Heart left ventricle (tissue), 16 donors: ENCODE measurements at regions not wholly inside any gene's neighbourhood (a gene's known extent, or its start where the extent isn't known, plus 50 kb on each side); places are given as distances from the start of the nearest gene placed in this dataset.

Experiments
- ATAC-seq, 4 donors: fragments of 200-7000 bp; cut with Tn5 transposase; one replicate each; pipeline ENCODE4 v1.9.1; 2020 to 2022; ENCODE audit warnings: moderate library complexity in 4 of 4, mild to moderate bottlenecking in 3 of 4, moderate number of reproducible peaks in 1 of 4
- DNase-seq, 5 donors: peaks; one replicate each; pipeline ENCODE4 v3.0.0-alpha.2; 2020
- H3K27ac ChIP-seq, 12 donors: fragments of 200-600 bp; sonication (generic) in 4 of 12; one replicate each; pipeline versions ENCODE4 v1.5.0 to v1.8.0; 2016 to 2022; ENCODE audit warnings: mild to moderate bottlenecking in 2 of 12
- H3K27me3 ChIP-seq, 9 donors: fragments of 200-600 bp; sonication (generic) in 2 of 9; one replicate each; pipeline versions ENCODE4 v1.5.1 to v1.8.0; 2016 to 2022; ENCODE audit warnings: mild to moderate bottlenecking in 3 of 9
- H3K36me3 ChIP-seq, 9 donors: fragments of 200-600 bp; sonication (generic) in 2 of 9; one replicate each; pipeline versions ENCODE4 v1.5.0 to v1.8.0; 2018 to 2022; ENCODE audit warnings: mild to moderate bottlenecking in 2 of 9
- H3K4me1 ChIP-seq, 12 donors: fragments of 200-600 bp; sonication (generic) in 4 of 12; one replicate each; pipeline versions ENCODE4 v1.5.0 to v1.8.0; 2016 to 2022; ENCODE audit warnings: mild to moderate bottlenecking in 3 of 12
- H3K4me3 ChIP-seq, 12 donors: fragments of 200-600 bp; sonication (generic) in 4 of 12; one replicate each; pipeline versions ENCODE4 v1.5.0 to v1.8.0; 2017 to 2022; ENCODE audit warnings: mild to moderate bottlenecking in 9 of 12, moderate library complexity in 4 of 12
- H3K9me3 ChIP-seq, 12 donors: fragments of 200-600 bp; sonication (generic) in 4 of 12; one replicate each; pipeline versions ENCODE4 v1.5.0 to v1.8.0; 2016 to 2022; ENCODE audit warnings: mild to moderate bottlenecking in 1 of 12
- POLR2A ChIP-seq, 2 donors: fragments of 450-650 bp; IDR thresholded peaks; one replicate each; pipeline ENCODE4 v1.6.1; 2017; ENCODE audit warnings: antibody characterized with exemption in 2 of 2, mild to moderate bottlenecking in 2 of 2, moderate library complexity in 2 of 2
- WGBS, 4 donors: extraction: QIAGEN DNeasy Blood & Tissue Kit in 2 of 4; methylation state at CpG; one replicate each; pipeline versions ENCODE4 v1.1.5 to v1.1.7; 2013 to 2018; 5-methylcytosine and 5-hydroxymethylcytosine counted together
- intact Hi-C, 10 donors: fragments of 100-400 bp; cut with DNase I; formaldehyde crosslinking; loops; one replicate each; pipeline versions ENCODE4 v1.11.1 to v1.14.2; 2022
- TF ChIP-seq, protein P1 (sequence below), 12 donors: fragments of 200-600 bp; sonication (generic) in 4 of 12; IDR thresholded peaks; one replicate each; pipeline versions ENCODE4 v1.5.0 to v1.8.0; 2018 to 2022; ENCODE audit warnings: antibody characterized with exemption in 12 of 12, mild to moderate bottlenecking in 5 of 12
- donor health status: ischemic (EF 13 %, LVEDD 7.1; RV severe dilation, severe dysfunction).
- donor health status: healthy with polysubstance abuse.
- donor health status: DM: no; HTN: yes; CAD: no.
- donor health status: DM: no; HTN: no; CAD: no.
- donor health status: ischemic (EF 25% LVEDD 6.9; RV normal size, moderate dysfunction).
- donor health status: ischemic (EF 25% LVEDD 5.7; RV mildly dilated, moderate dysfunction).
- donor health status: healthy.
- donor health status: DM: yes; HTN: yes; CAD: no.
- donor health status: ischemic (EF 35%, LVEDD 5.7; RV mildly dilated, moderate dysfunction).
- donor health status: nonischemic (EF 11% LVEDD 7.7; RV severe dilation, severe dysfunction).
- donor health status: DM: yes; HTN: yes; CAD: no.
- donor health status: PGD.
- donor health status: ischemic (EF 29% LVEDD 5.4; RV normal size, mild dysfunction).
- donor health status: nonischemic (EF 23%, LVEDD 6.1; RV moderate dilation, normal function).

DNA sequence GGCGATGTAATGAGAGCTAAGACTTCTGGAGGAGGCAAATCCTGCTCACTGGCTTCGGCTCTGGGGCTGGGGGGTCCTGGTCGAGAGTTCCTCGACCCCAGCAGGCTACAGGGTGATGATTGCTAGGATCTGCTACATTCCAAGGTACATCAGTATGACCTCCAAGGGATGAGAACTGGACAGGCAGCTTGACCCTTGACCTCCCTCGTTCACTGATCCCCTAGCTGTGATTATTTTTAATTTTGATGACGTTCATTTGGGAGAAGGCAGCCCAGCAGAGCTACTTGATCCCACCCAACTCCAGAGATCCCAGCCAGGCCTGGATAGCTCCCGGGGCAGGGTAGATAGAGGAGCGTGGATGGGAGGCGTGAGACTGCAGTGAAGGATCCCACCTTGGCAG is 242.3 kb downstream of the MAF start:
- ATAC-seq = peak in 2 of 4 donors; percentile 45 to 49
- Histone ChIP-seq H3K27me3 (peaks cover 0 to 8% (median 0%) of the 10 kb centered on the region in 9 donors), H3K9me3 (peaks cover 0 to 5% (median 0%) of the 10 kb centered on the region in 12 donors), H3K4me3 (no peak overlapping the region), H3K27ac (no peak overlapping the region), H3K36me3 (no peaks in the 10 kb centered on the region), H3K4me1 (peaks cover 0 to 5% (median 0%) of the 10 kb centered on the region in 12 donors)
- DNase-seq = peak in 4 of 5 donors; percentile 14 to 47 (median 38)
- intact Hi-C loops = loop anchor here in 1 of 10 donors (5.0 kb wide), 1 partner anchor 96 kb away; no protein-coding TSS in a partner anchor
- WGBS, 4 donors = 72 to 78% (median 75%) methylated on average over 9 of the region's 9 CpGs
- TF ChIP-seq, protein P1, sequence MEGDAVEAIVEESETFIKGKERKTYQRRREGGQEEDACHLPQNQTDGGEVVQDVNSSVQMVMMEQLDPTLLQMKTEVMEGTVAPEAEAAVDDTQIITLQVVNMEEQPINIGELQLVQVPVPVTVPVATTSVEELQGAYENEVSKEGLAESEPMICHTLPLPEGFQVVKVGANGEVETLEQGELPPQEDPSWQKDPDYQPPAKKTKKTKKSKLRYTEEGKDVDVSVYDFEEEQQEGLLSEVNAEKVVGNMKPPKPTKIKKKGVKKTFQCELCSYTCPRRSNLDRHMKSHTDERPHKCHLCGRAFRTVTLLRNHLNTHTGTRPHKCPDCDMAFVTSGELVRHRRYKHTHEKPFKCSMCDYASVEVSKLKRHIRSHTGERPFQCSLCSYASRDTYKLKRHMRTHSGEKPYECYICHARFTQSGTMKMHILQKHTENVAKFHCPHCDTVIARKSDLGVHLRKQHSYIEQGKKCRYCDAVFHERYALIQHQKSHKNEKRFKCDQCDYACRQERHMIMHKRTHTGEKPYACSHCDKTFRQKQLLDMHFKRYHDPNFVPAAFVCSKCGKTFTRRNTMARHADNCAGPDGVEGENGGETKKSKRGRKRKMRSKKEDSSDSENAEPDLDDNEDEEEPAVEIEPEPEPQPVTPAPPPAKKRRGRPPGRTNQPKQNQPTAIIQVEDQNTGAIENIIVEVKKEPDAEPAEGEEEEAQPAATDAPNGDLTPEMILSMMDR (IDR thresholded peaks at IDR 0.05) = no peak
- no peak for TF ChIP-seq POLR2A (IDR thresholded peaks at IDR 0.05)

DNA sequence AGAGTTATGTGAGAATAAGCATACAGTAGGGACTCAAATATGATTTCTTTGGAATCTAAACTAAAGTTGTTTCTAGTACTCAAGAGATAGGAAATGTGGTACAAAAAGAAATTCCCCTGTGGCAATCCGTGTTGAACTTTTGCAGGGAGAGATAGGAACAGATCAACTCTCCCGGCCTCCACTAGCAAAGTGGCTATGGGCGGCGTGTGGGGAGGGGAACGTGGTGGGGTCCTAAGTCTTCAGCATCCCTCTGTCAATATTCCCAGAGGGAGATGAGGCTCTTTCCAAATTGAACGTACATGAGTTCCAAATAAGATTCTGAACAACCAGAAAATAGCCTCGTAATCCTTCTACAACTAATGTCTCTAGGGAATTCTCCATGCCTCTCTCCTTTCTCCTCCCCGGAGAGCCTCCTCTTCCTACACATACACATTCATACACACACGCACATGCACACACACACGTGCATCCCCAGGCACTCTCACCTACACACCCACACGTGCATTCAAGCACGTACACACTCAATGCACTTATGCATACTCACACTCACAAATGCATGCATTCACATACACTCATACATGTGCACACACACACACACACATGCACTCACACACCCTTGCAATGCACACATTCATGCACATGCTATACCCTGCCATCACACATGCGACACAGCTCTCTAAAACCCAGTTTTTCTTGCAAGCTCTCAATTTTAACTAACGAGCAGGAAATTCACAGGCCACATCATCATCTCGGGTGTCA is 244.8 kb downstream of the MAF start:
- ATAC-seq (peak in 1 of 4 donors; percentile 26), DNase-seq (peak in 1 of 5 donors; percentile 47)

DNA sequence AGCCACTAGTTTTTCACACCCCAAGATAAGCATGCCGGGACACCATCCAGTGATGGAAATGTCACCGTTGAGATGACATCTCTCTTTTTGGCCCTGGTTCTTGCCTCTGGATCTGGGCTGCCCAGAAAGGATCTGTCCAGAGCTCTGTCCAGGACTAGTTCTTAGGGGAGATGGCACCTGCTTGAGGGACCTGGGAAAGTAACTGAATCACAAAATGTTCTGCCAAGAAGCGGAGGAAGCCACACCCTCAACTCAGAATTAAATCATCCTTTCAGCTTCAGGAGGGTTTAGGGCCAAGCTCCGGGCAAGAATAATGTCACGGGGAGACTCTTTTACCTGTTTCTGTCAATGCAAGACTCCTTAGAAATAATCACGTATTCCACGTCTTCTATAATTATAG is 248.6 kb downstream of the MAF start:
- Histone ChIP-seq H3K27me3 (peaks cover 0 to 30% (median 0%) of the 10 kb centered on the region in 9 donors), H3K36me3 (no peaks in the 10 kb centered on the region), H3K9me3 (no peaks in the 10 kb centered on the region), H3K4me3 (no peak overlapping the region), H3K4me1 (peaks cover 0 to 5% (median 0%) of the 10 kb centered on the region in 12 donors), H3K27ac (no peak overlapping the region)
- ATAC-seq = no peak
- 68 to 83% (median 76%) methylated on average over 7 of the region's 7 CpGs for WGBS, 4 donors
- DNase-seq = no peak
- TF ChIP-seq, protein P1 (IDR thresholded peaks at IDR 0.05) = no peak
- no peak for TF ChIP-seq POLR2A (IDR thresholded peaks at IDR 0.05)
- intact Hi-C loops = no loop called here

More for the DNA sequence above, 244.8 kb downstream of the MAF start:
- Histone ChIP-seq H3K9me3 (peaks cover 0 to 3% (median 0%) of the 10 kb centered on the region in 12 donors), H3K4me3 (no peak overlapping the region), H3K4me1 (peaks cover 0 to 5% (median 0%) of the 10 kb centered on the region in 12 donors), H3K27me3 (peaks cover 0 to 8% (median 0%) of the 10 kb centered on the region in 9 donors), H3K36me3 (no peaks in the 10 kb centered on the region), H3K27ac (no peak overlapping the region)
- 73 to 81% (median 75%) methylated on average over 15 of the region's 15 CpGs for WGBS, 4 donors
- TF ChIP-seq, protein P1 (IDR thresholded peaks at IDR 0.05) = no peak
- TF ChIP-seq POLR2A (IDR thresholded peaks at IDR 0.05) = no peak
- intact Hi-C loops = loop anchor here in 1 of 10 donors (5.0 kb wide), 1 partner anchor 93 kb away; no protein-coding TSS in a partner anchor

DNA sequence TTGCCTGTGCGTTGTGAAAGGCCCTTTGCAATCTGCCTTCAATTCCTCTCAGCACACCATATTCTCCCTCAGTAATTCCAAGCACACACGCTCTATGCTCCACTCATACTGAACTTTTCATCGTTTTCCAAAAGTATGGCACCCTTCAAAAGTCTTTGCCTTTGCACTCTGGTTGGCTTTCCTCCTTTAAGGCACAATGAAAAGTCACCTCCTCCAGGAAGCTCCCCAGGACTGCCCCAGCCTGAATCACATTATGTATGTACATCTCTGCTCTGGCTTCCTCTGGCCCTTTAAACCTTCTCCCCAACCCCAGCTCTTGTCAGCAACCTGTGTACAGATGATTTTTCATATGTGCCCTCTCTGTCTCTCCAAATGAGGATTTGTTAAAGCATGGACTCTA is 250.7 kb downstream of the MAF start:
- H3K27ac ChIP-seq = no peak overlapping the region
- 89 to 100% (median 93%) methylated on average over 3 of the region's 3 CpGs for WGBS, 4 donors
- no peaks in the 10 kb centered on the region for H3K36me3 ChIP-seq
- H3K4me1 ChIP-seq = peaks cover 0 to 1% (median 0%) of the 10 kb centered on the region in 12 donors
- no peak for ATAC-seq
- no peak for TF ChIP-seq POLR2A (IDR thresholded peaks at IDR 0.05)
- TF ChIP-seq, protein P1 (IDR thresholded peaks at IDR 0.05) = no peak
- peaks cover 0 to 37% (median 0%) of the 10 kb centered on the region in 9 donors for H3K27me3 ChIP-seq
- intact Hi-C loops = no loop called here
- H3K4me3 ChIP-seq = no peak overlapping the region
- no peak for DNase-seq
- H3K9me3 ChIP-seq = no peaks in the 10 kb centered on the region
